Spleen (tissue), 7 donors: ENCODE measurements at regions not wholly inside any gene's neighbourhood (a gene's known extent, or its start where the extent isn't known, plus 50 kb on each side); places are given as distances from the start of the nearest gene placed in this dataset.

ENCODE experiments used
- CTCF ChIP-seq, 11 experiments: fragments of 200-600 bp in 7 of 11; fragments of 450-650 bp in 4 of 11; sonication (generic) in 4 of 11; IDR thresholded peaks in 8 of 11; conservative IDR thresholded peaks in 3 of 11; 1 replicate in 7 of 11; 2 replicates in 4 of 11; pipeline versions ENCODE4 v1.4.0 to v1.8.0; 2016 to 2021; ENCODE audit warnings: antibody characterized with exemption in 11 of 11, inconsistent platforms in 4 of 11, mild to moderate bottlenecking in 1 of 11
- POLR2A ChIP-seq, 3 donors: fragments of 450-650 bp; IDR thresholded peaks; one replicate each; pipeline ENCODE4 v1.5.1; 2017; ENCODE audit warnings: antibody characterized with exemption in 3 of 3, mild to moderate bottlenecking in 1 of 3
- donor health status: DM: no; HTN: no; CAD: no; lungs with moderate emphysema.
- donor health status: DM: no; HTN: no; CAD: no.
- donor health status: DM: no; HTN: no; CAD: no.

GRCh38 chr2:35946478-35946877, 409.1 kb upstream of the CRIM1 start:
- no peak for TF ChIP-seq CTCF (IDR thresholded peaks at IDR 0.05 in 8 of 11, conservative IDR thresholded peaks at IDR 0.05 in 3 of 11)
- TF ChIP-seq POLR2A (IDR thresholded peaks at IDR 0.05), result no peak
